Naive thymus-derived CD4-positive, alpha-beta T cell (primary cell): ENCODE measurements at regions not wholly inside any gene's neighbourhood (a gene's known extent, or its start where the extent isn't known, plus 50 kb on each side); places are given as distances from the start of the nearest gene placed in this dataset.

Experiments
- ATAC-seq: fragments of 150-1000 bp; cut with Tn5 transposase; 2 replicates; pipeline ENCODE4 v1.10.0; 2021; ENCODE audit warnings: mild to moderate bottlenecking, moderate library complexity
- CTCF ChIA-PET: fragments of 350-600 bp; sonication (Branson Sonifier 250); formaldehyde crosslinking; loops from one replicate; lab custom pipeline; 2021; ENCODE audit warnings: antibody characterized with exemption; lab: Charles Lee
- POLR2A ChIA-PET: fragments of 350-600 bp; sonication (Branson Sonifier 250); formaldehyde crosslinking; loops from one replicate; lab custom pipeline; 2021; ENCODE audit warnings: antibody characterized with exemption, inconsistent platforms; lab: Charles Lee
- DNase-seq, 9 donors: peaks; one replicate each; pipeline versions ENCODE4 v3.0.0 to v3.0.0-alpha.2; 2020 to 2022; ENCODE audit warnings: mixed read lengths in 1 of 9
- H3K27ac ChIP-seq: one replicate; pipeline ENCODE4 v1.7.0; 2013; ENCODE audit warnings: mild to moderate bottlenecking, low read depth, low read length, moderate library complexity
- H3K27me3 ChIP-seq, 2 donors: one replicate each; pipeline ENCODE4 v1.7.0; 2013; ENCODE audit warnings: low read length in 2 of 2, mild to moderate bottlenecking in 2 of 2, moderate library complexity in 2 of 2; ENCODE audit not compliant: control insufficient read depth in 2 of 2, insufficient read depth in 2 of 2
- H3K36me3 ChIP-seq, 3 experiments: 1 replicate in 2 of 3; 2 replicates in 1 of 3; pipeline ENCODE4 v1.7.0; 2013; ENCODE audit warnings: low read length in 3 of 3, mild to moderate bottlenecking in 3 of 3, moderate library complexity in 1 of 3; ENCODE audit not compliant: insufficient read depth in 3 of 3, control insufficient read depth in 2 of 3
- H3K4me1 ChIP-seq, 2 donors: one replicate each; pipeline ENCODE4 v1.7.0; 2013; ENCODE audit warnings: low read length in 2 of 2, mild to moderate bottlenecking in 2 of 2, moderate library complexity in 1 of 2; ENCODE audit not compliant: control insufficient read depth in 2 of 2, insufficient read depth in 2 of 2
- H3K4me3 ChIP-seq: 2 replicates; pipeline ENCODE4 v1.7.0; 2013; ENCODE audit warnings: mild to moderate bottlenecking, low read length
- H3K9me3 ChIP-seq, 3 experiments: 1 replicate in 2 of 3; 2 replicates in 1 of 3; pipeline ENCODE4 v1.7.0; 2013; ENCODE audit warnings: low read length in 3 of 3; ENCODE audit not compliant: control insufficient read depth in 2 of 3
- H3K27ac Mint-ChIP-seq, 9 donors: one replicate each; pipeline ENCODE4 v1.8.0; 2020 to 2022; ENCODE audit warnings: mixed read lengths in 9 of 9, mild to moderate bottlenecking in 8 of 9, moderate library complexity in 5 of 9, inconsistent platforms in 2 of 9
- H3K27me3 Mint-ChIP-seq, 5 donors: one replicate each; pipeline ENCODE4 v1.8.0; 2021 to 2022; ENCODE audit warnings: mixed read lengths in 5 of 5, mild to moderate bottlenecking in 1 of 5
- H3K36me3 Mint-ChIP-seq, 5 donors: one replicate each; pipeline ENCODE4 v1.8.0; 2020 to 2022; ENCODE audit warnings: mixed read lengths in 5 of 5, mild to moderate bottlenecking in 3 of 5, inconsistent platforms in 1 of 5
- H3K4me1 Mint-ChIP-seq, 7 donors: one replicate each; pipeline ENCODE4 v1.8.0; 2020 to 2022; ENCODE audit warnings: mixed read lengths in 7 of 7, mild to moderate bottlenecking in 3 of 7, inconsistent platforms in 1 of 7
- H3K4me3 Mint-ChIP-seq, 10 donors: one replicate each; pipeline ENCODE4 v1.8.0; 2020 to 2022; ENCODE audit warnings: mild to moderate bottlenecking in 10 of 10, mixed read lengths in 10 of 10, moderate library complexity in 6 of 10, inconsistent platforms in 2 of 10
- H3K9me3 Mint-ChIP-seq, 11 donors: one replicate each; pipeline ENCODE4 v1.8.0; 2020 to 2022; ENCODE audit warnings: mixed read lengths in 11 of 11, mild to moderate bottlenecking in 4 of 11, inconsistent platforms in 1 of 11, moderate library complexity in 1 of 11
- intact Hi-C, 2 donors: fragments of 100-400 bp; cut with micrococcal nuclease; formaldehyde crosslinking; loops; one replicate each; pipeline ENCODE4 v1.15.1; 2023

DNA sequence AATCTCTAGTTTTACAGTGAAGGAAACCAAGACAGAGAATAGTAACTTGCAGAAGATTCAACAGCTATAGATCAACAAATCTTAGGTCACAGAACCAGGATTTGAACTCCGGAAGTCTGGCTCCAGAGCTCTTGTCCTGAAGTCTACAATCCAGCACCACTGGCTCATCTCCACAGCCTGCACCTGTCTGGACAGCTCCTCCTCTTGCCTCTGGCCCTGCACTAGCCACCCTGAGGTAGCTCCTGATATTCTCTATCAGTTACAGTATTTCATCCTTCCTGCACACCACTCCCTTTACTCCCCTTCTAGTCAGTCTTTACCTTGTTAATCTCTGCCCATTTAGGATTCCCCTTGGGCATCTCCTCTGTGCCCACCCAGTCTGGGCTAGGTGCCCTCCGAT is 58.1 kb upstream of the LNX1 start:
- Mint-ChIP-seq H3K4me3 (no peak overlapping the region), H3K4me1 (no peaks in the 10 kb centered on the region), H3K9me3 (peaks cover 0 to 5% (median 0%) of the 10 kb centered on the region in 11 donors), H3K27me3 (peaks cover 0 to 17% (median 15%) of the 10 kb centered on the region in 5 donors), H3K27ac (no peak overlapping the region), H3K36me3 (no peaks in the 10 kb centered on the region)
- intact Hi-C loops = no loop called here
- ATAC-seq = no peak
- no peak for DNase-seq
- Histone ChIP-seq H3K4me1 (no peaks in the 10 kb centered on the region), H3K27me3 (no peaks in the 10 kb centered on the region), H3K27ac (no peak overlapping the region), H3K4me3 (no peak overlapping the region), H3K9me3 (no peaks in the 10 kb centered on the region), H3K36me3 (no peaks in the 10 kb centered on the region)
- ChIA-PET POLR2A (no interaction called here), CTCF (no interaction called here)

DNA sequence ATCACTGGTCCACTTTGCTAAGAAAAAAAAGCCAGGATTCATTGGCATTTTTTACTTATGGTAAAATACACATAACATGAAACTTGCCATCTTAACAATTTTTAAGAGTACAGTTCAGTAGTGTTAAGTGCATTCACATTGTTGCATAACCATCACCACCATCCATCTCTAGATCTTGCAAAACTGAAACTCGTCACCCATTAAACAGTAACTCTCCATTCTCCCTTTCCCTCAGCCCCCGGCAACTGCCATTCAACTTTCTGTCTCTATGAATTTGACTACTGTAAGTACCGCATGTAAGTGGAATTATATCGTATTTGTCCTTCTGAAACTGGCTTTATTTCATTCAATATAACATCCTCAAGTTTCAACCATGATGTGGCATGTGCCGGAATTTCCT is 56.3 kb upstream of the LNX1 start:
- Mint-ChIP-seq H3K9me3 (peaks cover 0 to 5% (median 0%) of the 10 kb centered on the region in 11 donors), H3K27me3 (peaks cover 0 to 21% (median 15%) of the 10 kb centered on the region in 5 donors), H3K4me3 (no peak overlapping the region), H3K4me1 (no peaks in the 10 kb centered on the region), H3K36me3 (no peaks in the 10 kb centered on the region), H3K27ac (no peak overlapping the region)
- intact Hi-C loops = no loop called here
- Histone ChIP-seq H3K4me3 (no peak overlapping the region), H3K4me1 (no peaks in the 10 kb centered on the region), H3K27me3 (no peaks in the 10 kb centered on the region), H3K27ac (no peak overlapping the region), H3K9me3 (no peaks in the 10 kb centered on the region), H3K36me3 (no peaks in the 10 kb centered on the region)
- ChIA-PET CTCF (no interaction called here), POLR2A (no interaction called here)
- ATAC-seq (no peak), DNase-seq (no peak)

- intact Hi-C loops = no loop called here
- H3K9me3 ChIP-seq = no peaks in the 10 kb centered on the region
- DNase-seq (no peak), ATAC-seq (no peak)
- H3K27me3 ChIP-seq = no peaks in the 10 kb centered on the region
- Mint-ChIP-seq H3K27ac (no peak overlapping the region), H3K36me3 (no peaks in the 10 kb centered on the region), H3K4me1 (no peaks in the 10 kb centered on the region), H3K27me3 (peaks cover 0 to 21% (median 15%) of the 10 kb centered on the region in 5 donors), H3K9me3 (peaks cover 0 to 5% (median 0%) of the 10 kb centered on the region in 11 donors), H3K4me3 (no peak overlapping the region)
- no peak overlapping the region for H3K4me3 ChIP-seq
- H3K4me1 ChIP-seq = no peaks in the 10 kb centered on the region
- H3K36me3 ChIP-seq = no peaks in the 10 kb centered on the region
- H3K27ac ChIP-seq = no peak overlapping the region
- CTCF ChIA-PET = interaction anchor here (0.6 kb wide), 1 partner anchor 1389 kb away, joined by 3 read pairs; no protein-coding TSS in a partner anchor
- POLR2A ChIA-PET = no interaction called here
Measured at GRCh38 chr4:53646795-53647194, 55.5 kb upstream of the LNX1 start.

- H3K9me3 ChIP-seq = no peaks in the 10 kb centered on the region
- Mint-ChIP-seq H3K36me3 (no peaks in the 10 kb centered on the region), H3K27ac (no peak overlapping the region), H3K4me3 (no peak overlapping the region), H3K4me1 (no peaks in the 10 kb centered on the region), H3K9me3 (peaks cover 0 to 5% (median 0%) of the 10 kb centered on the region in 11 donors), H3K27me3 (peaks cover 0 to 20% (median 9%) of the 10 kb centered on the region in 5 donors)
- no peak overlapping the region for H3K4me3 ChIP-seq
- CTCF ChIA-PET = no interaction called here
- no peaks in the 10 kb centered on the region for H3K4me1 ChIP-seq
- POLR2A ChIA-PET = no interaction called here
- H3K27me3 ChIP-seq = no peaks in the 10 kb centered on the region
- no peak overlapping the region for H3K27ac ChIP-seq
- no peak for ATAC-seq
- no peak for DNase-seq
- intact Hi-C loops = no loop called here
- H3K36me3 ChIP-seq = no peaks in the 10 kb centered on the region
Measured at GRCh38 chr4:53645108-53645507, 53.8 kb upstream of the LNX1 start.

DNA sequence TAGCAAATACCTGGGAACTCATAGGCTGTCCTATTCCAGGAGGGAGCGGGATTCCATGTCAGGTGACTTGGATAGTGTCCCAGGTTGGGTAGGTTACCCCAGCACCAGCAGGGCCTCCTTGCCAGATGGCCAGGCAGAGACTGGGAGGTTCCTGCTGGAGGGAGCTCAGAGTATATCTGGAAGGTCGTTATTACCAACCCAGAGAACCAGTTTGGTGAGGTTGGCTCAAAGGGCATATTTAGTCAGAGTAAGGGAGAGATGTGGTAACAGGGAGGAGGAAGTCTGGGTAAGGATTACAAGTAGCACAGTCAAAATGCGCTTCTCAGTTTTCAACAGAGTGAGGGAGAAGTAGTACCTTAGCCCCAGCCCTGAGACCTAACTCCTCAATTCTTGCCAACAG is 53.3 kb upstream of the LNX1 start:
- Histone ChIP-seq H3K27ac (no peak overlapping the region), H3K36me3 (no peaks in the 10 kb centered on the region), H3K4me1 (no peaks in the 10 kb centered on the region), H3K4me3 (no peak overlapping the region), H3K27me3 (no peaks in the 10 kb centered on the region), H3K9me3 (no peaks in the 10 kb centered on the region)
- DNase-seq (no peak), ATAC-seq (peak; percentile 10)
- H3K27ac Mint-ChIP-seq = no peak overlapping the region
- CTCF ChIA-PET = no interaction called here
- no peaks in the 10 kb centered on the region for H3K36me3 Mint-ChIP-seq
- H3K9me3 Mint-ChIP-seq = peaks cover 0 to 5% (median 0%) of the 10 kb centered on the region in 11 donors
- POLR2A ChIA-PET = no interaction called here
- intact Hi-C loops = no loop called here
- no peak overlapping the region for H3K4me3 Mint-ChIP-seq
- H3K27me3 Mint-ChIP-seq = peaks cover 0 to 20% (median 5%) of the 10 kb centered on the region in 5 donors
- H3K4me1 Mint-ChIP-seq = no peaks in the 10 kb centered on the region
